Stomach smooth muscle (tissue), 2 donors: ENCODE measurements at regions not wholly inside any gene's neighbourhood (a gene's known extent, or its start where the extent isn't known, plus 50 kb on each side); places are given as distances from the start of the nearest gene placed in this dataset.

Experiments used
- H3K27ac ChIP-seq: one replicate; pipeline ENCODE4 v1.7.0; 2013; ENCODE audit warnings: mild to moderate bottlenecking, low read length, inconsistent platforms
- H3K27me3 ChIP-seq, 2 donors: one replicate each; pipeline ENCODE4 v1.7.0; 2013; ENCODE audit warnings: low read length in 2 of 2; ENCODE audit not compliant: insufficient read depth in 2 of 2, control insufficient read depth in 1 of 2
- H3K36me3 ChIP-seq, 2 donors: one replicate each; pipeline ENCODE4 v1.7.0; 2013; ENCODE audit warnings: low read length in 2 of 2; ENCODE audit not compliant: control insufficient read depth in 2 of 2, insufficient read depth in 2 of 2
- H3K4me1 ChIP-seq: one replicate; pipeline ENCODE4 v1.7.0; 2013; ENCODE audit warnings: low read length; ENCODE audit not compliant: control insufficient read depth, insufficient read depth
- H3K4me3 ChIP-seq, 2 donors: one replicate each; pipeline ENCODE4 v1.7.0; 2013; ENCODE audit warnings: low read length in 2 of 2
- H3K9ac ChIP-seq, 2 donors: one replicate each; pipeline ENCODE4 v1.7.0; 2013; ENCODE audit warnings: low read length in 2 of 2, mild to moderate bottlenecking in 1 of 2
- H3K9me3 ChIP-seq, 2 donors: one replicate each; pipeline ENCODE4 v1.7.0; 2013; ENCODE audit warnings: low read length in 2 of 2; ENCODE audit not compliant: control insufficient read depth in 2 of 2
- donor health status: healthy.
- donor health status: Pancreatic carcinoma.

- H3K4me1 ChIP-seq = no peaks in the 10 kb centered on the region
- peaks cover 0 to 2% of the 10 kb centered on the region in 2 donors for H3K27me3 ChIP-seq
- no peak overlapping the region for H3K27ac ChIP-seq
- H3K9ac ChIP-seq = no peak overlapping the region
- H3K9me3 ChIP-seq = no peaks in the 10 kb centered on the region
- no peak overlapping the region for H3K4me3 ChIP-seq
- H3K36me3 ChIP-seq = no peaks in the 10 kb centered on the region
These were observed 503.8 kb upstream of the BOD1L1 start for GRCh38 chr4:14131335-14131734.

GRCh38 chr4:14132301-14132700, 504.8 kb upstream of the BOD1L1 start:
- Histone ChIP-seq H3K9me3 (no peaks in the 10 kb centered on the region), H3K27ac (no peak overlapping the region), H3K36me3 (no peaks in the 10 kb centered on the region), H3K4me1 (no peaks in the 10 kb centered on the region), H3K4me3 (no peak overlapping the region), H3K9ac (no peak overlapping the region), H3K27me3 (peaks cover 0 to 2% of the 10 kb centered on the region in 2 donors)

- Histone ChIP-seq H3K36me3 (no peaks in the 10 kb centered on the region), H3K27ac (no peak overlapping the region), H3K9ac (no peak overlapping the region), H3K4me1 (no peaks in the 10 kb centered on the region), H3K4me3 (no peak overlapping the region), H3K27me3 (no peaks in the 10 kb centered on the region), H3K9me3 (no peaks in the 10 kb centered on the region)
These were observed 510.6 kb upstream of the BOD1L1 start for GRCh38 chr4:14138106-14138505.

GRCh38 chr4:14143892-14144291, 516.4 kb upstream of the BOD1L1 start:
- no peak overlapping the region for H3K9ac ChIP-seq
- no peaks in the 10 kb centered on the region for H3K9me3 ChIP-seq
- no peaks in the 10 kb centered on the region for H3K36me3 ChIP-seq
- no peak overlapping the region for H3K4me3 ChIP-seq
- no peak overlapping the region for H3K27ac ChIP-seq
- H3K27me3 ChIP-seq = no peaks in the 10 kb centered on the region
- H3K4me1 ChIP-seq = no peaks in the 10 kb centered on the region

- no peak overlapping the region for H3K4me3 ChIP-seq
- no peak overlapping the region for H3K9ac ChIP-seq
- no peaks in the 10 kb centered on the region for H3K27me3 ChIP-seq
- H3K9me3 ChIP-seq = no peaks in the 10 kb centered on the region
- no peaks in the 10 kb centered on the region for H3K4me1 ChIP-seq
- H3K36me3 ChIP-seq = no peaks in the 10 kb centered on the region
- H3K27ac ChIP-seq = no peak overlapping the region
These were observed 521.9 kb upstream of the BOD1L1 start for GRCh38 chr4:14149176-14150053.

- H3K27me3 ChIP-seq = peaks cover 0 to 2% of the 10 kb centered on the region in 2 donors
- no peaks in the 10 kb centered on the region for H3K36me3 ChIP-seq
- H3K4me1 ChIP-seq = no peaks in the 10 kb centered on the region
- no peak overlapping the region for H3K27ac ChIP-seq
- H3K9ac ChIP-seq = no peak overlapping the region
- H3K4me3 ChIP-seq = no peak overlapping the region
- no peaks in the 10 kb centered on the region for H3K9me3 ChIP-seq
These were observed 523.6 kb upstream of the BOD1L1 start for GRCh38 chr4:14151101-14151500.

GRCh38 chr4:14152834-14153519, 525.5 kb upstream of the BOD1L1 start:
- Histone ChIP-seq H3K4me1 (no peaks in the 10 kb centered on the region), H3K36me3 (no peaks in the 10 kb centered on the region), H3K4me3 (no peak overlapping the region), H3K9ac (no peak overlapping the region), H3K9me3 (no peaks in the 10 kb centered on the region), H3K27ac (no peak overlapping the region), H3K27me3 (peaks cover 0 to 2% of the 10 kb centered on the region in 2 donors)

- Histone ChIP-seq H3K36me3 (no peaks in the 10 kb centered on the region), H3K4me3 (no peak overlapping the region), H3K27me3 (peaks cover 0 to 2% of the 10 kb centered on the region in 2 donors), H3K9me3 (no peaks in the 10 kb centered on the region), H3K9ac (no peak overlapping the region), H3K27ac (no peak overlapping the region), H3K4me1 (no peaks in the 10 kb centered on the region)
These were observed 528.3 kb upstream of the BOD1L1 start for GRCh38 chr4:14155803-14156202.

GRCh38 chr4:14157262-14157661, 529.7 kb upstream of the BOD1L1 start:
- H3K27me3 ChIP-seq = peaks cover 0 to 2% of the 10 kb centered on the region in 2 donors
- no peaks in the 10 kb centered on the region for H3K36me3 ChIP-seq
- H3K4me3 ChIP-seq = no peak overlapping the region
- H3K9ac ChIP-seq = no peak overlapping the region
- H3K4me1 ChIP-seq = no peaks in the 10 kb centered on the region
- H3K9me3 ChIP-seq = no peaks in the 10 kb centered on the region
- no peak overlapping the region for H3K27ac ChIP-seq

- no peak overlapping the region for H3K4me3 ChIP-seq
- H3K9me3 ChIP-seq = no peaks in the 10 kb centered on the region
- no peaks in the 10 kb centered on the region for H3K27me3 ChIP-seq
- no peaks in the 10 kb centered on the region for H3K4me1 ChIP-seq
- H3K9ac ChIP-seq = no peak overlapping the region
- no peaks in the 10 kb centered on the region for H3K36me3 ChIP-seq
- no peak overlapping the region for H3K27ac ChIP-seq
These were observed 537.8 kb upstream of the BOD1L1 start for GRCh38 chr4:14165222-14165920.
